HG03060 (cell line): ENCODE measurements at regions not wholly inside any gene's neighbourhood (a gene's known extent, or its start where the extent isn't known, plus 50 kb on each side); places are given as distances from the start of the nearest gene placed in this dataset.
"Not testable (repeated sequence)": the region's sequence is repeated elsewhere in the genome, so short reads cannot be mapped to it uniquely, and the experiment has no call there.

Source experiments
- ATAC-seq: cut with Tn5 transposase; IDR thresholded peaks from one replicate; pipeline ENCODE4 v1.9.1; 2021; ENCODE audit warnings: low read depth, moderate number of reproducible peaks; ENCODE audit not compliant: unreplicated experiment

DNA sequence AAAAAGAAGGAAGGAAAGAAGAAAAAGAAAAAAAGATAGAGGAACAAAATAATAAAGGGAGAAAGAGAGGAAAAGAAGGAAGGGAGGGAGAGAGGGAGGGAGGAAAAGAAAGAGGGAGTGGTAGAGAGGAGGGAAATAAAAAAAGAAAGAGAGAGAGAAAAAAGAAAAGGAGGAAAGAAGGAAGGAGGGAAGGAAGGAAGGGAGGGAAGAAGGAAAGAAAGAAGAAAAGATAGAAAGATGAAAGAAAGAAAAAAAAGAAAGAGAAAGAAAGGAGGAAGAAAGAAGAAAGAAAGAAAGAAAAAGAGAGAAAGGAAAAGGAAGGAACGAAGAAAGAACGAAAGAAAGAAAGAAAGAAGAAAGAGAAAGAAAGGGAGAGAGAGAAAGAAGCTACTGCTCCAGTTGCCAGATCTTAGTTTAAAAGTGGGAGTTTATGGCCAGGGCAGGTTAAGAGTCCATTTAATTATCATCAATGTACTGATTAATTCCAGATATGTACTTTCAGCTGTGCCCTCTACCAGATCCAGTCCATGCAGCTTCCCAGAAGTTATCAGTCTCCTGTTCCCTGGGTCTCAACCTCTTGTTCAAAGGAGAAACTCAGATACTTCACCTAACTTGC is 1378.5 kb upstream of the NUDT12 start:
- no peak for ATAC-seq

DNA sequence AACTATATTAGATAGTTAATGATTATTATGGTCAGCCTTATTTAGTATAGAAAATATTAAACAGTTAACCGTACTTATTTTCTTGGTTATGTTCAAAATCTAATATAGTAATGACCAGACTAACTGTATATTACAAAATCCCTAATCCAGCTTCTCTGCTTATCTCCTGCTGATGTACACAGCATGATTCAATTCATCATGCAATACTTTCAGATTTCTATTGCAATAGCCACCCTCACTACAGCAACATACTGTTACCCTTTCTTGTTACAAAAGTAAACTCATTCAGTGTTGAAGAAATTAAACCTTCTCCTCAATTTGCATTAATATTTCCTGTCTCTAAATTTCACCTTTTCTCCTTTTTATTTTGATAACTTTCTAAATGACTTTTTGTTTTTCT is 1375.0 kb upstream of the NUDT12 start:
- no peak for ATAC-seq

DNA sequence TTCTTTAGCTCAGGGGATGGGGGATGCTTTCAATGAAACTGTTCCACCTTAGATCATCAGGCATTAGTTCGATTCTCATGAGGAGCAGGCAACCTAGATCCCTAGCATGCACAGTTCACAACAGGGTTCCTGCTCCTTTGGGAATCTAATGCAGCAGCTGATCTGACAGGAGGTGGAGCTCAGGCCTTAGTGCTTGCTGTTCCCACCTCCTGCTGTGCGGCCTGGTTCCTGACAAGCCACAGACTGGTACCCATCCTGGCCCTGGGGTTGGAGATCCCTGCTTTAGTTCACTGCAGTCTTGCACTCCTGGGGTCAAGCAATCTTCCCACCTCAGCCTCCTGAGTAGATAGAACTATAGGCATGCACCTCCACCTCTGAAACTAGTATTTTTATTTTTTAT is 1369.8 kb upstream of the NUDT12 start:
- no peak for ATAC-seq

DNA sequence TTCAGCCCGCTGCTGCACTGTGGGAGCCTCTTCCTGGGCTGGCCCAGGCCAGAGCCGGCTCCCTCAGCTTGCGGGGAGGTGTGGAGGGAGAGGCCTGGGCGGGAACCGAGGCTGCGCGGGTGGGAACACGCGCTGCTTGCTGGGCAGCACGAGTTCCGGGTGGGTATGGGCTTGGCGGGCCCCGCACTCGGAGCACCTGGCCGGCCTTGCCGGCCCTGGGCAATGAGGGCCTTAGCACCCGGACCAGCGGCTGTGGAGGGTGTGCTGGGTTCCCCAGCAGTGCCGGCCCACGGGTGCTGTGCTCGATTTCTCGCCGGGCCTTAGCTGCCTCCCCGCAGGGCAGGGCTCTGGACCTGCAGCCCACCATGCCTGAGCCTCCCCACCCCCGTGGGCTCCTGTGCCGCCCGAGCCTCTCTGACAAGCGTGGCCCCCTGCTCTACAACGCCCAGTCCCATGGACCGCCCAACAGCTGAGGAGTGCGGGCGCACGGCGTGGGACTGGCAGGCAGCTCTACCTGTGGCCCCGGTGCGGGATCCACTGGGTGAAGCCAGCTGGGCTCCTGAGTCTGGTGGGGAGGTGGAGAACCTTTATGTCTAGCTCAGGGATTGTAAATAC is 1366.4 kb upstream of the NUDT12 start:
- no peak for ATAC-seq

DNA sequence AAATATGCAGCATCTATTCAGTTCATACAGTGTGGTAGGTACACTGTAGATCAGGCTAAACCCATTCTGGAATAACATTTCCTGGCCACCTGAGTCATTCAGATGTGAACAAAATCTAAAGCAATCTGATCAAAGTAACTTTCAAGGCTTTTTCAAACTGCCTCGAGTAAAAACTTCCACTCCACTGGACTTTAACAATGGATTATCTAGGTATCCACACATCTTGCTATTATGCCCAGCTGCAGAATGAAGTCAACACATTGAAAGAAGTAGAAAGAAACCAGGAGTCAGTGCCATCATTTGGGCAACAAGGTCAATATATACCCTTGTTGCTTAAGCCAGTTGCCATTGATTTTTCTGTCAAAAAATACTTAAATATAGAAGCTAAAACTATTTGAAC is 1352.6 kb upstream of the NUDT12 start:
- ATAC-seq: no peak

DNA sequence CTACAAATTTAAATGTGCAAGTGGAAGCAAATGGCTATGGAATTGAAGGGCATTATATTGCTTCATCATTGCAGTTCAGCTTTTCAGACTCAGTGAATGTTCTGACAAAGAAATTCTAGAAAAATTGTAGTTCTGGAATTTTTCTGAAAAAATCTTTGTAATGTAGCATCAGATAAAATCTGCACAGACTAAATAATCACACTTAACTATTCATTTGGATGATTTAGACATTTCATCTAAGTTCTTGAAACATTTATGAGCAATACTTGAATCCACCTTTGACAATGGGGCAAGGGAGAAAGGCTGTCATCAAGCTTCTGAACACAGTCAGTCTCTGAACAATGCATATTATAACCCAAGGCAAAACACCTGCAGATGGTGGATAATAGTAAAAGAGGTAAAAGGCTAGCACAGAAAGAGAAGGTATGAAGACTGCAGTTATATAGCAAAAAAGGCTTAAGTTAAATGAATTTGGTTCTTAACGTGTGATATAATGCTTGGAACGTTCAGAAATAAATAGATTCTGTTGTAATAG is 1352.0 kb upstream of the NUDT12 start:
- ATAC-seq: no peak

DNA sequence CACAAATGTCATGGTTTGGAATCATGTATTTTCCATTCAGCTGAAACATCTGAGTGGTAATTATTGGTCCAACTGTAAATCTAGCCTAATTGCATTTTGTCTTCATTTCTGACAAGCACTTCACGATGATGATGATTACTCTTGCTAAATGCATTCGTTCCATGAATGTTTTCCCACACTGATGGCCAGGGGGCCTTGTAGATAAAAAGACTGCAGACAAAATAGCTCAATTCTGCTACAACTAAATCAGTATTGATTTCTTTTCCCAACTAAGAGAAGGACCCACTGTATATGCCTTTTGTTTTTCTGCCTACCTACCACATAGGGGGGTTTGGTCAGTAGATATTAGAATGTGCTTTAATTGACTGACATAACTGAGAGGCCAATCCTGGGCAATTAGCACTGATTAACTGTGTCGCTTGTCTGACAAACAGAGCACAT is 1351.3 kb upstream of the NUDT12 start:
- ATAC-seq: no peak

DNA sequence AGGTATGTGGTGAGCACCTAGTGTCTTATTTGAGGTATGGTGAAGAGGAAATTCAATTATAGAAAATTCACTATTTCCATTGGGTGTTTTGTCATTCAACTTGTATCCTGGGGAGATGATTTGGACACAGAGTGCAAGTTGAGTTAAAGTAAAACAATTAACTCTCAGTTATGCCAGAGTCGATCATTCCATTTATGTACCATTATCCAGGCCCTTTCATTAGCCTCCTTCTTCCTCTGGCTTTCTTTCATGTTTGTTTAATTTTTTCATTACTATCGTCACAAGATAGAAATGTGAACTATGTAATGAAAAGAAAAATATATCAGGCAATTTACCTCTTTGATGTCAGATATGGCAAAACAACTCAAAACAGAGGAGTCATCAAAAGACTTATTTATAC is 1347.2 kb upstream of the NUDT12 start:
- ATAC-seq: no peak

DNA sequence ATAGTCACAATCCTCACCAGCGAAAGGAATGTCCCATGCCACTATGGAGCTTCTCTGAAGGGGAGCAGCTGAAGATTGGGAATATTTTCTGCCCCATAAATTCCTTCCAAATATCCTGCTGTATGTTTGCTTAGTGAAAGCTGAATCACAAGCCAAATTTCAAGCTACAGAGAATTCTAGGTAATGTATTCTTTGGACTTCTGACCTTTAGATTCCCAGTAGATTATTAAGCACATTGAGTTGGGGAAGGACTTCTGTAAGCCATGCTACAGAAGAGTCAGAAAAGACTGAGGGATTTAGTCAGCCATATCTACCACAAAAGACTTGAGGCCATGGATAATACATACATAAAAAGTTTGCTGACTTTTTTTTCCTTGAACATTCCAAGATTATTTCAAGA is 1342.0 kb upstream of the NUDT12 start:
- ATAC-seq: no peak

DNA sequence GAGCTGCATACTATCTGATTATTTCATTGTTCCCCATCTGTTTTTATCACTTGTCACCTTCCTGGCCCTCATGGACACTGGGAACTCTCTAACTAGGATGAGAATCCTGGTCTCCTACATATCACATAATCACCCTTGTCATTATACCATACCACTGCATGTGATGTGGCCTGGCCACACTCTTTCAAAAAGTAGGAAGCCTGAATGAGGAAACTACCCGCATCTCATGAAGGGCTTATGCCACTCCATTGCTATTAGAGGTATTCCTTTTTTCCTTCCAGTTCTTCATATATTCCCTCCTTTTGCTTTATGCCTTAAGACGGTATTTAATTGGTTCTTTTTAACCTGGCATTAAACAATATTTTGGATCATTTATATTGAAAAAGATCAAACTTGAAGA is 1341.4 kb upstream of the NUDT12 start:
- no peak for ATAC-seq

DNA sequence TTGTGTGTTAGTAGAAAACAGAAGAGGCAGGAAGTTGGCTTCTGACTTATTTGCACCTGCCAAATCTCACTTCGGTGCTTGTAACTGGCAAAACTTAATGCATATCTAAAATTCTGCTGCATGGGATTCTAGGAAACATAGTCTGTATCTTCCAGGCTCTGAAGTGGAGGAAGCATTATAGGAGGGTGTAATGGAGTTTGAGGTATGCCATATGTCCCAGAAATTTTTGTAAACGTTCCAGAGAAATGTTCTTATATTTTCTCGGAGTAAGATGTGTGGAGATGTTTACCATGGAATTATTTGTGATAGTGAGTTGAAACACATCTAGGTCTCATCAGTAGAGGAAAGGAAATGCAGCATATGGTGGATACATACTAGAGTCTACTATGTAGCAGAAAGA is 1329.0 kb upstream of the NUDT12 start:
- no peak for ATAC-seq

DNA sequence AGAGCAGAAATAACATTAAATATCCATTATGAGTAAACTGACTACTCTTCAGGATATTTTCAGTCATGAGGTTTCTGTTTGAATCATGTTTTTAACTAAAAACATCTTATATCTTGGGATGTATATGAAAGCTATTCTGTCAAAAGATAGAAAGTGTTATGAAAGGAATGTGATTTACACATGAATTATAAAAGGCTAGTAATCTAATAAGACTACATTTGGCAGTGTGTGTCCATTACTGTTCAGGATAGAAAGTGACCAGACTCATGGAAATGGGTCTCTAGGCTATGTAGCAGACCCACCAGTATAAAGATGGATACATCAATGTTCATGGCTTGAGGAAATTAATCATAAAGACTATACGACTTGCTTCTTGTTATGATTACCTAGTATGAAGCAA is 1328.2 kb upstream of the NUDT12 start:
- no peak for ATAC-seq

DNA sequence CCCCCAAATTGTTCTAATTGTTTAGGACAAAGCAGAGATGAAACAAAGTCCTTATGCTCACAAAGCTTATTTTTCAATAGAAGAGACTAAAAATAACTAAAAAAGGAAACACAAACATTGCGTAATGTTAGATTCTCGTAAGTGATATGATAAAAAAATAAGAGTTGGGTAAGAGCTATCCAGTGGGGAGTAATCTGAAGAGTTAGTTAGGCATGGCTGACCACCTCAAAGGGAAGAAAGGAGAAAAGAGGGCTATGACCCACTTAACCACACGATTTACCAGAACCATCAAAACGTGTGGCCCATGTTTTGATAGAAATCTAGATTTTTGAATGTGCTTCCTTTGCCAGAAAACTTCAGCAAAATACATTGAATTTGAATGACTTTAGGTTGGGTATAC is 1296.8 kb upstream of the NUDT12 start:
- no peak for ATAC-seq

DNA sequence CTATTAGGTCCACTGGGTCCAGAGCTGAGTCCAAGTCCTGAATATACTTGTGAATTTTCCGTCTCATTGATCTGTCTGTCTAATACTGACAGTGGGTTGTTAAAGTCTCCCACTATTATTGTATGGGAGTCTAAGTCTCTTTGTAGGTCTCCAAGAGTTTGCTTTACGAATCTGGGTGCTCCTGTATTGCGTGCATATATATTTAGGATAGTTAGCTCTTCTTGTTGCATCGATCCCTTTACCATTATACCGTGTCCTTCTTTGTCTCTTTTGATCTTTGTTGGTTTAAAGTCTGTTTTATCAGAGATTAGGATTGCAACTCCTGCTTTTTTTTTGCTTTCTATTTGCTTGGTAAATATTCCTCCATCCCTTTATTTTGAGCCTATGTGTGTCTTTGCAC is 1289.5 kb upstream of the NUDT12 start:
- ATAC-seq: not testable (repeated sequence)

DNA sequence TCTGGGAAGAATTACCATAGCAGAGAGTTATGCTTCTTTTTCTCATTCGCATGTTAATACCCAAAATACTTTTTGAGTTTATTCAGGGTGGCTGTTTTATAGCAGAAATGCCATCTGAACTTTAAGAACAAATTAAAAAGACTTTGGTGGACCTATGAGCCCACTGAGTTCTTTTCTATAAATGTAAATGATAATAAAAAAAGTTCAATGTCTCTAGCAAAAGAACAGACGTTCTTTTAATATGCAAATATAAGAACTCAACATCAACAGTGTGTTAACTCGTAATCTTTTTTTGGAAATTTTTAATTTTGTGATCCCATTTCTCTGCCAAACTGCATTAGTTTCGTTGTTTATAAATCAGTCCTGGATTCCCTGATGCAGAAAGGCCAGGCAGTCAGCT is 1283.0 kb upstream of the NUDT12 start:
- no peak for ATAC-seq

DNA sequence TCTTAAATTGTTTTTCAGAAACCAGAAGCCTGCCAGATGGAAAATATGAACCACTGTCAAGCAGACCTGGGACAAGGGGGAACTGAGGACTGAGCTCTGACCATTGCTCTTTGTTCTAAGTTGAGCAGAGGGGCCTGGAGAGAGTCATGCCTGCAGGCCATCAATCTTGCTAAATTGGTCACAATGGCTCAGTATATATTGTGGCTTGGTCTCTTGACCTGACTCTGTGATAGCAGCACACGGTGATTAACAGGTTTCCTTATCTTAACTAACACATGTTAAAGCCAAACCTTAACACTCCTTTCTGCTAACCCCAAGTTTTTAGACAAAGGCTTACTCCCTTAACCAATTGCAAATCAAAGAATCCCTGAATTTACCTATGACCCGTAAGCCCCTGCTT is 1281.2 kb upstream of the NUDT12 start:
- no peak for ATAC-seq

DNA sequence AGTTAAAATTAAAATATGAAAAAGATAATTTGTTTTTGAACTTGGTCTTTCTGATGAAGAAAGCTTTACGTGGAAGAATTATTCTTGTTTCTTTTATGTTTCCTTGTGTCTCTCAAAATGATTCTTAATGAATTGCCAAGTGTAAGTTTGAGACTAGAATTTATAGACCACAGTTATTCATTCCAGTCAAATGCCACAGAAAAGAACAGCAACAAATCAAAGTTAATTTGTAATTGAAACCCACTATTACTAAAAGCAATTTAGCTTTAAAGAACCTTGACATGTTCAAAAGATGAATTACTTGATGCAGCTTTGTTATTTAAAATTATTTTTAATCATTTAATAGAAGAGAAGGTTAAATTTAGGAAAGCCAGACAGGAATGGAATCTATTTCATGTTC is 1277.7 kb upstream of the NUDT12 start:
- ATAC-seq: no peak

DNA sequence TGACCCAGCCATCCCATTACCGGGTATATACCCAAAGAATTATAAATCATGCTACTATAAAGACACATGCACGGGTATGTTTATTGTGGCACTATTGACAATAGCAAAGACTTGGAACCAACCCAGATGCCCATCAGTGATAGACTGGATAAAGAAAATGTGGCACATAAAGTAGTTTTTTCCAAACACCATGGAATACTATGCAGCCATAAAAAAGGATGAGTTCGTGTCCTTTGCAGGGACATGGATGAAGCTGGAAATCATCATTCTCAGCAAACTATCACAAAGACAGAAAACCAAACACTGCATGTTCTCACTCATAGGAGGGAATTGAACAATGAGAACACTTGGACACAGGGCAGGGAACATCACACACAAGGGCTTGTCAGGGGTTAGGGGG is 1268.9 kb upstream of the NUDT12 start:
- ATAC-seq: not testable (repeated sequence)

DNA sequence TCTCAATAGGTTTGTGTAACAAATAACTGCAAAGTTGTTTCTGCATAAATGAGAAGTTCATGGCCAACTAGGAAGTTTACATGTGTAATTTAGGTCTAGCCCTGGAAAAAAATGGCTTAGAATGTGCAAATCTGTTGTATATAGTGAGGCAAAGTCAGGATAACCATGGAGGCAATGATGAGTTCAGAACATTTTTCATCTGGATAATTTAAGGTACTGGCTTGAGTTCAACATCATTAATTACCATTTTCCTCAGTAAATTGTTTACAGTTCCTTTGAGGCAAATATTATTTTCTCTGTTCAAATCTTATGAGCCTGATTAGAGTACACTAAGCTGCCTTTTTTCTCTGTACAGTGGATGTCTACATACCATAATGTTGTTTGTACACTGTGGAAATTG is 1259.0 kb upstream of the NUDT12 start:
- no peak for ATAC-seq

DNA sequence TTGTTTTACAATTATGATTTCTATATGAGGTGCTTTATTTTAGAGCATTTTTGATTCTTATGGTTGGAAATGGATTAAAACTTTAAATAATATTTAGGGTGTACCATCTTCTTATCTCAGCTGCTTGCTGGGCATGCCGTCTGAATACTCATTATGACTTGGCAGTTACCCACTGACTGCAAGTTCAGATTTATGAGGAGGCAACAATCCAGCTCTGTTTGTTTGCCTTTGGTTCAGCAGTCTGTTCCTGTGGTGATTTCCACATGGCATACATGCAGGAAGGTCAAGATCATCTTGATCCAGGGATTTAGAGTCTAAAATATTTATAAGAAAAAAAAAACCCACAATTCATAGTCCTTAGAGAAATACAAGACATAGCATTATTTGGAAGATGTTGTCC is 1254.5 kb upstream of the NUDT12 start:
- ATAC-seq: no peak

DNA sequence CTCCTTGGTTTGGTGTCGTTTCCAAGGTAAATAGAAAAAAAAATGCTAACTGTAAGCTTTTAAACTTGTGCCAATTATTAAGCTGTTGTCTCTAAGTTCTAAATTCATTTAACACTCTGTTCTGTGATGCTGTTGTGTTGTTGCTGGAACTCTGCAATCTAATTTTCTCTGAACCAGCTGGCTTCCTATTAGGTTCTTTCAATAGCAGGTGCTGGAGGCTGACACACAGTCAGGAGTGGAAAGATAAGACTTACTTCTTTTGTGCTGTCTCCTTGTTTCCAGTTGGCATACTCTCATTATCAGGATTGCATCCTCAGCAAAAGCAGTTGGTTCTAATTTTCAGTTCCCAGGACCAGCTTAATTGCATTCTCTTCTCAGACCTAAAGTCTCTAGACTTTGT is 1252.6 kb upstream of the NUDT12 start:
- ATAC-seq: no peak

DNA sequence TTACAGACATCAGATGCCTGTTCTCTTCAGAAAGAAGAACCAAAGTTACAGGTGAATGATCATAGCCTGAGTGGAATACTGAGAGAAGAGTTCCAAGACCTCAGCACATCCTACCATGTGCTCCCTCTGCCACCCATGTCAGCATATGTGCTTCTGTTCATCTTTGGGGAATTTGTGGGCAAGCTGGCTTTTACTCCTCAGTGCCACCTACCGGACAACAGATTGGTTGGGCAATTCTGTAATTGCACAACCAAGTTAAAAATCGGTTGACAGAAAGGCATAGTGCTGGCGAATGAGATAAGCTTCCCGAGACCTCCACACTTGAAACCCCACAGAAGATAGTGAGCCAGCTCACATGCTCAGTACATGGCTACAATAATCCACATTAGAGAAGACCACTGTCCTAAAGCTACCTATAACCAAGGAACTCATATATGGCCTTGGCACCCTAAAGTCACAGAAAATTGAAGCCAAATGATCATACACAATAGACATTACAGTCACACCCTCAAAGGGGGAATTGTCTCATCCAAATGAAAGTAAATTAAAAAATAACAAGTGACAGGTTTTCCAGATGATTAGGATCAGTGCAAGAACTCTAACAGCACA is 1238.0 kb upstream of the NUDT12 start:
- ATAC-seq: no peak
